HG03095 (cell line): ENCODE measurements at regions not wholly inside any gene's neighbourhood (a gene's known extent, or its start where the extent isn't known, plus 50 kb on each side); places are given as distances from the start of the nearest gene placed in this dataset.
A peak's percentile ranks its signal among the peaks of the same experiment; 100 is the strongest.

Experiments used
- ATAC-seq: cut with Tn5 transposase; IDR thresholded peaks from one replicate; pipeline ENCODE4 v1.9.1; 2021; ENCODE audit warnings: moderate library complexity; ENCODE audit not compliant: unreplicated experiment

DNA sequence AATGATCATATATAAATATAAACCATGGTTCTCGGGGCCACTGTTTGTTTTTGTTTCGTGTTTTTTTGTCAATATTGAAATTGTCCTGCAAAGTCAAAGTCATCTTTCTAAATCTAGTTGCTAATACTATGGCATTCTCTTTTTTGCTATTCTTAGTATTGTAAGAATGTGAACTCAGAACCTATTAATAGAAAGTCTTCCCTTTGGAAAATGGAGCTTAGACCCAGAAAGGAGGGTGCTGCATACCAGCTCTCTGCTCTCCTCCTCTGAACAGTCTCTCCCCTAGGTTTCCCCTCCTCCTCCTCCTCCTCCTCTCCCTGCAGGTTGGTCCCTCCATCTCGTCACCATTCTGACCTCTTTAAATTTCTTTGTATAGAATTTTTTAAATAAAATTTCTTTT, 150.4 kb upstream of the CCN2 start:
- ATAC-seq, result no peak

DNA sequence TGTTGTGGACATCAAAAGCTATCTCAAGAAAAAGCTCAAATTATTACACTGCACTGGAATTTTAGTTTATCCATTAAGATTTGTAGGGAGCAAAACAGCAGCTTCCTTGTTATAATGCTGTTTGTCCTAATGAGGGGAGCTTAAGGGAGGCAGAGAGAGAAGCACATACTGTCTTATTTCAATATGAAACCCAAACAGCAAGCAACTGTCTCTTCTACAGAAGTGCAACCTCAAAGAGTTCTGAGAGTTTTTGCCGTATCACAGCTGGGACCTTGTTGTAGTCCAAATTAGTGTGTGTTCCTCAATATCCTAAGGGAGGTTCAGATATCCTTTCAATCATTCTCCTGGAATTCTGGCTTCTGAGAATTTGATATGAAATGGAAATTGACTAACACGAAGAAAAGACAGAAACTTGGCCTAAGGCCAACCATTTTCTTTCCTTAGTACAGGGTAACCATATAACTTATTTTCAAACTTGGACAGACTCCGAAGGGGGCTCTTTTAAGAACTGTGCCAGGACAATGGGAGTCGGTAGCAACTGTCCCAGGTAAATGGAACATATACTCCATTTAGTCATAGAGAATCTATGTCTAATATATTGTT, 149.3 kb upstream of the CCN2 start:
- ATAC-seq, result no peak

DNA sequence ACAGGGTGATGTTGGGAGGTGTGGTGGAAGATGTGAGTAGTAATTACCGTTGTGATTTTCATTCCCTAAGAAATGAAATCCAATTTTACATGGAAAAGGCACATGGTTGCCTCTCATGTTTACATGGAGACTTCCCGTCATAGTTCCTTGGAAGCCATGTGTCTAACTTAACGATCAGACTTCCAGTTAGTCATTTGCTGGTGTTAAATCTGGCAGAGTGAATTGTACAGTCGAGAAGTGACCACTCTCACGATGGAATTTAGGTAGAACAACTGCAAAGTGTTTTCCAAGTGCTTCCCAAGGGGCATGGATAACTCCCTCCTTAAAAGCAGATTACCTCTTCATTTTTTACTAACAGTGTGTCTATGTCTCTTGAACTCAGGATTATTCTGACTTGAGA, 145.8 kb upstream of the CCN2 start:
- no peak for ATAC-seq

DNA sequence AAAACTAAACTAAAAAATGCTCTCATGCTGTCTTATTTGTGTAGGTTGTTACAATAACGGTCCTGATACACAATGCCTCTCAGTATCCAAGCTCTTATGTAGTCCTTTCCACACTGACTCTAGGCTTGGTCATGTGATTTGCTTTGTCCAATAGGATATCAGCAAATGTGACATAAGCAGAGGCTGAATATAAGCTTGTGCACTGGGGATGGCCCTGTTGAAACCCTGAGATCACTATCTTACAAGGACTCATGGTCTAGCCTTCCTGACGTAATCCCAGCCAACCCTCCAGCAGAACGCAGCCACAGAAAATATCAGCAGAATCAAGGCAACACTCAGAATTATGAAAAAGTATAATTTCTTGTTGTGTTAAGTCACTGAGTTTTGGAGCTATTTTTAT, 145.1 kb upstream of the CCN2 start:
- ATAC-seq, result no peak

DNA sequence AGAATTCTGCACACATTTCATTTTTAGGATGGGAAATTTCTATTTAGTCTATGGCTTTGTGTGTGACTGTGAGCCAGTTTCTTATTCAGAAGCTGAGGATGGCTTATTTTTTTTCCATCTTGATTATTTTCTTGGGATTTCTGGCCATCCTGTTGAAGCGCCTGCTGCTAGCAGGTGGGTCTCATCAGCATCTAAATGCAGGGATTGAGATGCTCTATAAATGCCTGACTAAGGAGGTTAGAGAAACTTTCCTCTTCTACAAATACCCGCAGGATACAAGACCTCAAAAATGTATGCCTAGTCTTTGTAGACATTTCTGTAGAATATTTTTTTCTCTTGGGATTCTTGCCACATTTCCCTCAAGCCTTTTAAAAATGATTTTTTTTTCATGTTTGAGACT, 138.0 kb upstream of the CCN2 start:
- no peak for ATAC-seq

DNA sequence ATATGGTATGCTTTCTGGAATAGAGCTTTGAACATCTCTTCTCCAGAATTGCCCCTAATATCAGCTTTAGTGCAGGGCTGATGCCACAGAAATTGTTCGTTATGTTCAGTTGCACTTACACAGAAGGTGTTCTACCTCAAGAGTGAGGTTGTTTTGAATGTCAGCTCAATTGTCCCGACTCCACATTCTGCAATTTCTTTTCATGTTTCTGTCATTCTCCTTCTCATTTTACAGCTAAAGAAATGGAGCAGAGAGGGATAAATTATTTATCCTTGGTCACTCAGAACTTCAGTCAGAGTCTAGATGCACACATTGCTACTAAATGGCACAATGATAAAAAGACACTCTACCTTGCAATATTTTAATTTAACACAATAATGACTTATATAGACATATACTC, 137.0 kb upstream of the CCN2 start:
- ATAC-seq, result no peak

DNA sequence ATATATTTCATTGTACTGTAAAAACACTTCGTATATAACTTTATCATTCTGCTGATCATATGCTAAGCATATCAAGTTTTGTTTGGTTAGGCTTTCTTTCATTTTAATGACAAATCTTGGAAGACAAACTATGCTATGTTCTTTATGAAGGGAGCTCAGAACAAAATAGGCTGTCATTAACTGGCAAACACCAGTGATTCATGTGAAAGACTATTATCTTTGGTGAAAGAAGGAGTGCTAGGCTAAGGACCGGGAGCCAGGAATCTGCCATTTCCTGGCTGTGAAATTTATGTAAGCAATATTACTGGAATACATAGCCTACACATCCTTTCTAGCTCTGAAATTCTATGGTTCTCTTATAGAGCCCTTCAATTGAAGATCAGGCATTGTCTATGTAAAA, 136.2 kb upstream of the CCN2 start:
- no peak for ATAC-seq

DNA sequence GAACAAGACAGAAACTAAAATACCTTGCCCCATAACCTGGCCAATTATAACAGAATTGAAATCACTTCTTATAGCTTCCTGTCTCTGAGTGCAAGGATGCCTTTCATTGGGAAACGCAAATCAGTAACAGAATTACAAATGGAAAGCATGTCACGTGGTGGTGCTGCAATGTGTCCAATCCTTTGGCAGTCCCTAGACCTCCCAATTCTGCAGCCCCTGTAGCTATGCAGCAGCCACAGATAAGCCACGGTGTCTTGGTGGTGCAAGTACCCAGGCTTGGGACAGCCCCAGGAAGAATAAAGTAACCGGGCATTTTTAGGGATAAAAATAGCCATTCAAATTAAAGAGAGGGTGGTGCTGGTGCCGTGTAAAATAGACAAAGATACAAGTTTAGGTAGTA, 134.6 kb upstream of the CCN2 start:
- no peak for ATAC-seq

DNA sequence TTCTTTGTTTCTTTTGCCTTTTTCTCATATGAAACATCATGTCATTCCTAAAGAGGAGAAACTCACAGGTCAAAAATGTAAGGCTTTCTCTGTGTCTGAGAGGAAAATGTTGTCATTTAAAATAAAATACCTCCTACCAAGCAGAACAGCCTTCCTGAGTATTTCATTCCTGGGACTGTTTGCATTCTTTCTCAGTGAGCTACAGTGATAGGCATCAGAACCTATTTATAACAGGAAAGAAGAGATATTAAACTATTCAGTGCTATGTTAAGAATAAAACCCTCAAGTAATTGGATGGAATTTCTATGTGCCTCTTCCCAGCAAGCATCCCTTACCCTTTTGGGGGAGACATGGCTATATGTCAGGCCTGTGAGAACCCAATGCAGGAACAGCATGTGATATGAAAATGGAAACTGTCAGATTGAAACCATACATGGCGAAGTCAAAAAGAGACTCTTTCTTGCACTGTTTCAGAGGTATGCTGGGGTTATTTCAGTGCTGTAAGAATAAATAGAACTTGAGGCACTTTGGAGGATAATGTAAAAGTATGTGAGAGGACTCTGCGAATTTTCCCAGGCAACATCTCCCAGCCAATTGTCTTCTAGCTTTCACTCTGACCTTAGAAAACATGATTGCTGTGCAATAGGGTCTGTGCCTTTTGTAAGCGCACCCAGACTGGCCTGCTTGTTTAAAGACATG, 133.8 kb upstream of the CCN2 start:
- peak; percentile 96 for ATAC-seq

DNA sequence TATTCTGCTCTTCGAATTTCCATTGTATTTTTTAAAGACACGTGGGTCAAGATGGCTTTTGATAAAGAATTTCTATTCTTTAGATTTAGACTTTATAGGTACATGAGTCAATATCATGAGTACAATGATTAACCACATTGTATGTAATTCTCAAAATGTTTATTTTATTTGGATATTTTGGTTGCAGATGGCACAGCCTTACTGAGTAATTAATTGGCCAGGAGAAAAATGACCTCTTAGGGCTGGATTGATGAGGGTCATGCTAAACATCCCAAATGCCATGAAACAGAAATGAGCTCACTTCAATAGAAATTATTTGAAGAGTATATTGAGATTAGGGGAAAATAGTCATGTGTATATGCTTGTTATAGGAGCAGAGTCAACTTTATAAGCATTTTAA, 131.2 kb upstream of the CCN2 start:
- ATAC-seq, result no peak

DNA sequence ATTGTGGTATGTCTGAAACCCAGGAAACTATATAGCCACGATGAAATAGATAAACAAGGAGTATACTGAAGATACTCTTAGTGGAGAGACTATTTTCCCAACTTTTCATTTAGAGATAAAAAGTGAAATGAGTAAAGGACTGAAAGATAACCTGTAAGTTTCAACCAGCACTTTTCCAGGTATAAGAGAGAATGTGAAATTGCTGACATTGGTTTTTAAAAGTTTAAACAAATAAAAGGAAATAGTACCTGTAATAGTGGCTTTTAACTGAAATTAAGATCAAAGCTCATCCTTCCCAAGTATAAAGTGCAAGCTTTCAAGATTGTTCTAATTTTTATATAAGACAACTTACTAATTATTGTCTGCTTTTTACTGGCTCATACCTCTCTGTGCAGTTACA, 130.2 kb upstream of the CCN2 start:
- no peak for ATAC-seq

DNA sequence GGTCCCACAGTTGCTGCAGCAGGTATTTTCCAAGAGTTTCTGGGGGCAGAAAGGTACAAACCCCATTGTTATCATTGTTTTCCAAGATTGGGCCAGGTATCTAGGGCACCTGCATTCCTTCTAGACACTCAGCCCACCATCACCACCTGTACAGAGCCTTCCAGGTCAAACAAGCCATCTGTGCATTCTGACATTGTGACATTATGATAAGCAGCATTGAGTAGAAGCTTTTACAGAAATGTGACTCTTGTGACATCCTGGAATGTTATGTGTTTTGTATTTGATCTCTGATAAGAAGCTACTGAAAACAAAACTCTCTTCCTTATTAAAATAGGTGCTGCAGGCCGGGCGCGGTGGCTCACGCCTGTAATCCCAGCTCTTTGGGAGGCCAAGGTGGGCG, 128.1 kb upstream of the CCN2 start:
- ATAC-seq, result no peak

DNA sequence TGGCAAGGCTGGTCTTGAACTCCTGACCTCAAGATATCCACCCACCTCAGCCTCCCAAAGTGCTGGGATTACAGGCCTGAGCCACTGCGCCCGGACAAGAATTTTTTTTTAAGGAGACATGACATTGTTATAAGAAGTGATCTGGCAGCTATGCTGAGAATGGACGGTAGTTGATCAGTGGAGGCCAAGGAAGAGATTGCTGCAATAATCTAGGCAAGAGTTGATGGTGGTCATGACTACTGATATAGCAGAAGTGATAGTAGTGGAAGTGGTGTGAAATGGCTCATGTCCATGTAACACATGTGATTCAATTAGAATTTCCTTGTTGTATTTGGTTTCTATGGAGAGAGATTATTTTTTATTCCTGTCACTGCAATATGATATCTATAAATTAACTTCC, 125.3 kb upstream of the CCN2 start:
- ATAC-seq, result no peak

DNA sequence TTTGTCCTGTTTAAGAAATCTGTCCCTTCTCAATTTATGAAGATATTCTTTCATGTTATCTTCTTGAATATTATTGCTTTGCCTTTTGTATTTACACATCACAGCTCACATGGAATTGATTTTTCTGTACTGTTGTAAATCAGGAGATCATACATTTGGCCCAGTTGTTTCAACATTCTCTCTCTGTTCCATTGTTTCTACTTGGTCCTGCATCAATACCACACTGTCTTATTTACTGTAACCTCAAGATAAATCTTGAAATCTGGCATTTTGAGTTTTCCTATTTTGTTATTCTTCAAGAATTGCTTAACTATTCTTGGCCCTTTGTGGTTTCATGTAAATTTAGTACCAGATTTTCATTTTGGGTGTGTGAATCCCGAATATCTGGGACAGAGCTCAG, 121.7 kb upstream of the CCN2 start:
- ATAC-seq, result no peak

DNA sequence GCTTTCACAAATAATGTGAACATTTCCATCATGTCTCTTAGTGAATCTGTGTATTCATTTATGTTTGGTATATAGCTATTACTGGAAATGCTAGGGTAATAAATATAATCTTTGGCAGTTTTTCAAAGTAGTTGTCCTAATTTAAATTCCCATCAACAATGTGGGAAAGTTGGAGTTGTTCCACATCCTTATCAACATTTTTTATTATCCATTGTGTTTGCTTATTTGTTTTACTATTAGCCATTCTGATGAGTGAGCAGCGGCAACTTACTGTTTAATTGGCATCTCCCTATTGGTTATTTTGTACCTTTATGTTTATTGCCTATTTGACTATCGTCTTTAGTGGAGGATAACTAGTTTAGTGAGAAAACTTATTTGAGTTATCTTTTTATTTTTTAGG, 121.1 kb upstream of the CCN2 start:
- no peak for ATAC-seq

DNA sequence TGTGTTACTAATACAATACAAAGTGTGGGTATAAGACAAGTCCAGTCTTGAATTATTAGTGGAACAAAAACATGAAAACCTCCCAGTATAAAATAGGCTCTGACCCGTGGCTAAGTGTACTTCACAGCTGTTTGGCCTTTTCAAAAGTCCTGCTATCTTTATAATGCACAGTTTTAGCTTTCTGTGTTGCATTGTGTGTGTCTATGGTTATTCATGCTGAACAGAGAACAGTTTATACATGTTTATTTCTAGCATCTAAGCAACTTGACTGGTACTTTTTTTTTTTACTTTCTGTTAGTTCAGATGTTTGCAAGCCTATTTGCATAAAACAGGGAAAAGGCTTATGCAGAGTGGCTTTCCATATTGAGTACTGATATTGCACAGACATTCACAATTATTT, 119.2 kb upstream of the CCN2 start:
- no peak for ATAC-seq

DNA sequence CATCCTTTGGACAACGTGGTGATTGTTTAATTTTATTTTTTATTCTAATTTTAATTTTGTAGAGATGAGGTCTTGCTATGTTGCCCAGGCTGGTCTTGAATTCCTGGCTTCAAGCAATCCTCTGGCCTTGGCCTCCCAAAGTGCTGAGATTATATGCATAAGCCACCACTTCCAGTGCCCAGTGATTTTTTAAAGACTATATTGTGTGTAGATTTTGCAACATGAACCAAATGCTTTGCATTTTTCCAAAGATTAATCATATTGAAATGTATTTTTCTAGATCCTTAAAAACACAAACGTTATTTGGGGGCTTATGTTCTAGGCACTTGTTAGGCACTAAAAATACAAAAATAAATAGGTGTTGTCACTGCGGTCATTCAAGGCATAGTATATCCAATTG, 117.6 kb upstream of the CCN2 start:
- ATAC-seq, result no peak

DNA sequence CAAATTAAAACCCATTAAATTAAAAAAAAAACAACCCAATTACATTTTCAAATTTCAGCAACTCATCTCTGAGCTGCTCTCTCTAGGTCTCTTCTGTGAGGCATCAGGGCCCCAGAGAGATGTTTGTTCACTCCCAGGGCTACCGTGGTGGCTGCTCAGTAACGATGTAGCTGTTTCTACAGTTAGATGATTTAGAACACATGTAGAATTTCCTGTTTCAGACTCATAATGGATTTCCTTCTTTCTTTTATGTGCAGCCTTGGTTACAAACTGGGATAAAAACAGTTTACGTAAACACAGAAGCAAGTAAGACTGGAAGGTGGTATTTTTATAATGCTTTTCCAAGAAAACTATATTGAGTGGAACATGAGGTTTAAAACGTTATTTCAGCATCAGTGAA, 116.1 kb upstream of the CCN2 start:
- ATAC-seq, result no peak

DNA sequence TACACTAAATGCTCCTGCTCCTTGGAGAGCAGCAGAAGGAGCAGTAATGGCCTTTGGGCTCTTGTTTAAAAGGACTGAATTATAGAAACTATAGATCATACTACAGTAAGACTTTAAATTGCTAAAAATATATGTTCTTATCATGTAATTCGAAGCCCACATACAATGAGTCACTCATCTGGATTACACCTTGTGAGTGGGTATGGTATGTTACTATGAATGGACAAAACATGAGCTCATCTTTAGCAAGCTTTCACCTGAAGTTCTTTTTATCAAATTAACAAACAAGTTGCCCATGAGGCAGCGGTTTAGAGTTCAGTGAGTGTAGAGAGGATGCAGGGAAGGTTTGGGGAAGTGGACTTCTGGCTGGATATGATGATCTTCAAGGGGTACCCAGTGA, 114.4 kb upstream of the CCN2 start:
- ATAC-seq, result no peak

DNA sequence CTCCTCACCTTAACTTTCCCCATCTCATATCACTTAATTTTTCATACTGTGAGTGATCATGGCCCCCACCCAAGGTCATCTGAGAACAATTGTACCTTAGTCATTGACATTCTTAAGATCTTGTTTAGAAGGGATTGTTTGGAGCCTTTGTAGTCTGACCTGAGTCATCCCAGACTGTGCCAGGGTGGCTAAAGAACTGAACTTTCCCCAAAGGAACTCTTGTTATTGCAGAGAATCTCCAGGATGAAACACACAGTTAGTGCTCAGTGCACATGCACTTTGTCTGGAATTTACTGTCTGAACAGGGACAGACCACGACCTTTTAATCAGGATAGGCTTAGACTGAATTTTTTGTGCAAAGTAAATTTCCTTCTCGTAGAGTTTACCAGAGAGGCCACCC, 112.6 kb upstream of the CCN2 start:
- ATAC-seq, result no peak

DNA sequence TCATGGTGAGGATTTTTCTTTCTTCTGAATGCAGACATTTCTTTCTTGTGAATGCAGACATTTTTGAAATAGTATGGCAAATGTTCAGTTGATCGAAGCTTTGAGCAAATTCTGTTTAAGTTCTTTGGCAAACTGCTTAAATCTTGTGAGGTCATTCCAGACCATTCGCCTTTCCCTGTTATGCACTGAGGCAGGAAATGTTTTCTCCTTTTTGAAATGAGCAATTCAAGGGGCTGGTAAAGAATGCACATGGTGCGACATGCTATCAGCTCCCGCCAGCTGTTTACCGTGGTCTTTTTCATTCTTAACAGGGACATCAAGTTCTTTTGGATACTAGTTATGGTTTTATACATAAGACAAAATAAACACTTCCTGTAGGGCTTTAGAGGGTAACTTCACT, 112.0 kb upstream of the CCN2 start:
- no peak for ATAC-seq

DNA sequence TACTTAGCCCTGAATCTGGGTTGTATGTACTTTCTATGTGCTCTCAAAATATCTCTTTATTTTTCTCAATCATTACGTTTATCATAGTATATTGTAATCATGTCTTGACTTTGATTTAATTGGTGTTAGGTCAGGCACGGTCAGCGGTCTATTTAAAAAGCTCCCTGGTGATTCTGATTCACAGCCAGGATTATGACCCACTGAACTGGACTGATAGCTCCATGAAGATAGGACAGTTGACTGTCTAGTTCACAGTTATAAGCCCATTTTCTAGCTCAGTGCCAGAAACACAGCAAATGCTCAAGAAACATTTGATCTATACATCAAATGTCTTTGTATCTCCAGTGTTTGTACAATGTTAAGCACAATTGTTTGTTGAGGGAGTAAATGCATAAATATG, 111.5 kb upstream of the CCN2 start:
- no peak for ATAC-seq

DNA sequence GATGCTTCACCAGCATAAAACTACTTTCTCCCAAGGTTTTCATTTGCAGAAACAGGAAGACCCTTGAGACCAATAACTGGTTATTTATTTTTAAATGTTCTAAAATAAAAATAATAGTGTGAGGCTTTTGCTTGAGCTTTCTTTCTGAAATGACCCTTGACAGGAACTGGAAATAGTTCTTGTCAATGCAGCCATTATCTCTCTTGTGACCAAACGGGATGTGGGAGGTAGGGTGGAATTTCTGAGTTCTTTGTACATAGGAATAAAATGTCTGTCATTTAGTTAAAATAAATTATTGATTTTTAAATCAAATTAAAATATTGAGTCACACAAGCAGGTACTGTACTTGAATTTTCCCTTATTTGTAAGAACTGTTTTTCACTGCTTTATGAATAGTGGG, 110.2 kb upstream of the CCN2 start:
- ATAC-seq, result no peak
